Fibroblast of mammary gland (primary cell): ENCODE measurements at regions not wholly inside any gene's neighbourhood (a gene's known extent, or its start where the extent isn't known, plus 50 kb on each side); places are given as distances from the start of the nearest gene placed in this dataset.
"Not testable (repeated sequence)": the region's sequence is repeated elsewhere in the genome, so short reads cannot be mapped to it uniquely, and the experiment has no call there.

ENCODE experiments used
- DNase-seq: peaks from one replicate; pipeline ENCODE4 v3.0.0-alpha.2; 2010; ENCODE audit warnings: low read depth
- H3K4me3 ChIP-seq: 2 replicates; pipeline ENCODE4 v1.5.1; 2011; ENCODE audit warnings: low read depth, mild to moderate bottlenecking, low read length, moderate library complexity; ENCODE audit not compliant: control insufficient read depth
- CTCF ChIP-seq: conservative IDR thresholded peaks from 2 replicates; pipeline ENCODE4 v1.5.1; 2011; ENCODE audit warnings: low read depth, low read length, inconsistent platforms; ENCODE audit not compliant: control insufficient read depth, insufficient read depth

- DNase-seq = peak; percentile 55
- TF ChIP-seq CTCF = no peak
- no peak overlapping the region for H3K4me3 ChIP-seq
These were observed 88.1 kb upstream of the ZNF81 start for GRCh38 chrX:47748576-47748975.

DNA sequence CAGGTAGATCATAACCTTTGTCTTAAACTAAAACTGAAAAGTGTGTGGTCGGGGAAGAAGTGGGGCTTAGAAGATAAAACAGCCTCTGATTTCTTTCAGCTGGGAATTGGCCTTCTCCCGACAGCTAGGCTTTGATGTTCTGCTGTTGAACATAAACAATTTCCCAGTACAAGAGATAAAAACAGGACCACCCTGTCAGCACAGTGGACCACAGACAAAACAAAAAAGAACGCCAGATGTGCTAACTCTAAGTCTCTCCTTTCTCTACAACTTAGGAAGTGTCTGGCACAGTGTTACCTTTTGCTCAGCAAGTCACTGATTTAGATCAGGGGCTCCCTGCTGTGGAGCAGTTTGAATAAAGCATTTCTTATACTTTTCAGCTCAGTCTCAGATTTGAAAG is 87.5 kb upstream of the UXT start:
- DNase-seq = no peak
- H3K4me3 ChIP-seq = no peak overlapping the region
- TF ChIP-seq CTCF = no peak

DNA sequence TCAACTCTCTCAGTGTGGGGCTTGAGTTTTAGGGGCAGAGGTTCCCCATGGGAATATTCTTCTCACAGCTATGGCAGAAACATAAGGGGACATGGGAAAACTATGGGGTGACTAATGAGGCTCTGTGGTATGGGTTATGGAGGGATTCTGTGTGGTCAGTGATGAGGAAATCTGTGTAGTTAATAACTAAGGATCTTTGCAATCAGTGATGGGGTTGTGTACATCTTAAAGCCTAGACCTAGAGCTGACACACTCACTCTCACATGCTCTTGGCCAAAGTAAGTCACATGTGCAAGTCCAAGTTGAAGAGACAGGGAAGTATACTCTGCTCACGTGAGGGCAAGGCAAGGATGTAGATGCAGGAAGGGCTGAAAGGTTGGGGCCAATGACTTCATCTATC is 86.4 kb upstream of the UXT start:
- peak; percentile 80 for DNase-seq
- H3K4me3 ChIP-seq = no peak overlapping the region
- no peak for TF ChIP-seq CTCF

GRCh38 chrX:47743504-47743903 is 84.5 kb upstream of the UXT start:
- H3K4me3 ChIP-seq = no peak overlapping the region
- peak; percentile 78 for DNase-seq
- no peak for TF ChIP-seq CTCF

DNA sequence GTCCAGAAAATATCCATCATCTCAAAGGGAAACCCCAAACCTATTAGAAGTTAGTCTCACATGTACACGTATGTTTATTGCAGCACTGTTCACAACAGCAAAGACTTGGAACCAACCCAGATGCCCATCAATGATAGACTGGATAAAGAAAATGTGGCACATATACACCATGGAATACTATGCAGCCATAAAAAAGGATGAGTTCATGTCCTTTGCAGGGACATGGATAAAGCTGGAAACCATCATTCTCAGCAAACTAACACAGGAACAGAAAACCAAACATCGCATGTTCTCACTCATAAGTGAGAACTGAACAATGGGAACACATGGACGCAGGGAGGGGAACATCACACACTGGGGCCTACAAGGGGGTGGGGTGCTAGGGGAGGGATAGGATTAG is 79.9 kb upstream of the UXT start:
- not testable (repeated sequence) for DNase-seq, H3K4me3 ChIP-seq

DNA sequence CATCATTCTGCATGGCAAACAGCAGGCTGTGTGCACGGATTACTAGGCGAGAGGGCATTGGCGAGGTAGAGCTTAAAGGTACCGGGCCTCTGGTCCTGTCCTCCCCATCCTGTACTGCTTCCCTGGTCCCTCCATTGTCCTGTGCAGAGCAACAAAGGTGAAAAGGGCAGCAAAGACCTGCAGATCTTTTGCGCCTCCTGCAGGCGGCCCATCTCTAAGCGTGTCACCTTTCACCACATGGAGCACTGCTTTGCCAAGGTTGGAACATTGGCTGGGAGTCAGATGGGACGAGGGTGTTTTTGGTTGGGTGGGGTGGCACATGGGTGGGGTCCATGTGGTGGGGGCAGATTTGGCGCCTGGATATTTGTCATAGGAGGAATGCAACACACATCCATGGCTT is 64.7 kb upstream of the UXT start:
- DNase-seq = no peak
- no peak for TF ChIP-seq CTCF
- H3K4me3 ChIP-seq = no peak overlapping the region

- H3K4me3 ChIP-seq = no peak overlapping the region
- no peak for DNase-seq
- no peak for TF ChIP-seq CTCF
These were observed 64.1 kb upstream of the UXT start for GRCh38 chrX:47723083-47723482.
